GM12878 (cell line): ENCODE measurements at regions not wholly inside any gene's neighbourhood (a gene's known extent, or its start where the extent isn't known, plus 50 kb on each side); places are given as distances from the start of the nearest gene placed in this dataset.

Source experiments
- ASH2L ChIP-seq: fragments of 300-600, 200-600 bp; sonication (generic); IDR thresholded peaks from 2 replicates; pipeline ENCODE4 v1.6.1; 2017; ENCODE audit warnings: low read depth, mild to moderate bottlenecking, borderline replicate concordance
- JUND ChIP-seq: IDR thresholded peaks from 2 replicates; pipeline ENCODE4 v1.6.1; 2012; ENCODE audit warnings: low read depth, mild to moderate bottlenecking, low read length, improper control_type of control experiment, moderate library complexity
- KDM1A ChIP-seq: fragments of 200-600 bp; sonication (generic); IDR thresholded peaks from 2 replicates; pipeline ENCODE4 v1.6.1; 2016; ENCODE audit warnings: borderline replicate concordance
- NFYA ChIP-seq: IDR thresholded peaks from 2 replicates; pipeline ENCODE4 v1.6.1; 2011; ENCODE audit warnings: low read depth, mild to moderate bottlenecking, low read length, improper control_type of control experiment, borderline replicate concordance
- POLR2A ChIP-seq: IDR thresholded peaks from 2 replicates; pipeline ENCODE4 v1.6.1; 2011; ENCODE audit warnings: low read depth, mild to moderate bottlenecking, low read length
- RB1 ChIP-seq: fragments of 450-650 bp; formaldehyde crosslinking; IDR thresholded peaks from 2 replicates; pipeline ENCODE4 v1.6.1; 2017; ENCODE audit warnings: mild to moderate bottlenecking, borderline replicate concordance
- ZNF622 ChIP-seq: fragments of 450-650 bp; IDR thresholded peaks from 2 replicates; pipeline ENCODE4 v1.6.1; 2017; ENCODE audit warnings: mild to moderate bottlenecking, inconsistent platforms
- TF ChIP-seq, protein P1 (sequence below): fragments of 450-650 bp; IDR thresholded peaks from 2 replicates; pipeline ENCODE4 v1.6.1; 2017; ENCODE audit warnings: mild to moderate bottlenecking, moderate library complexity
- TF ChIP-seq, protein P2 (sequence below): fragments of 450-650 bp; formaldehyde crosslinking; IDR thresholded peaks from 2 replicates; pipeline ENCODE4 v1.4.0; 2020; ENCODE audit warnings: mild to moderate bottlenecking, moderate library complexity
- TF ChIP-seq, protein P3 (sequence below): IDR thresholded peaks from 2 replicates; pipeline ENCODE4 v1.6.1; 2011; ENCODE audit warnings: low read depth, mild to moderate bottlenecking, low read length, moderate library complexity, borderline replicate concordance; ENCODE audit errors: extremely low read depth

DNA sequence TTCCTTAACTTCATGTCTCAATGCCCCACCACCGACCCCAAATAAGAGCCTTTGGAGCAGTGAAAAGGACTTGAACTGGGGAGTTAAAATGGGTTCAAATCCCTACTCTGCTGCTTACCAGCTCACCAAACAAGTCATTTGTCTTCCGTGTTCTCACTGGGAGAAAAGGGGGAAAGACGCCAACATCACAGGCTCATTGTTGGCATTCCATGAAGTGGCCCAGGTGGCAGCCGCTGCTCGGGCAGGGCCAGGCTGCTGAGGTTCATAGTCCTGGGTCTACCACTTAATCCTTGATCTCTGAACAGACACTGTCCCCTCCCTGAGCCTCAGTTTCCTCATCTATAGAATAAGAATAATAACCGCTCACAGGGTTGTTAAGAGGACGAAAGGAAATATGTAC is 103.0 kb downstream of the APOB start (continued):
- TF ChIP-seq, protein P1, sequence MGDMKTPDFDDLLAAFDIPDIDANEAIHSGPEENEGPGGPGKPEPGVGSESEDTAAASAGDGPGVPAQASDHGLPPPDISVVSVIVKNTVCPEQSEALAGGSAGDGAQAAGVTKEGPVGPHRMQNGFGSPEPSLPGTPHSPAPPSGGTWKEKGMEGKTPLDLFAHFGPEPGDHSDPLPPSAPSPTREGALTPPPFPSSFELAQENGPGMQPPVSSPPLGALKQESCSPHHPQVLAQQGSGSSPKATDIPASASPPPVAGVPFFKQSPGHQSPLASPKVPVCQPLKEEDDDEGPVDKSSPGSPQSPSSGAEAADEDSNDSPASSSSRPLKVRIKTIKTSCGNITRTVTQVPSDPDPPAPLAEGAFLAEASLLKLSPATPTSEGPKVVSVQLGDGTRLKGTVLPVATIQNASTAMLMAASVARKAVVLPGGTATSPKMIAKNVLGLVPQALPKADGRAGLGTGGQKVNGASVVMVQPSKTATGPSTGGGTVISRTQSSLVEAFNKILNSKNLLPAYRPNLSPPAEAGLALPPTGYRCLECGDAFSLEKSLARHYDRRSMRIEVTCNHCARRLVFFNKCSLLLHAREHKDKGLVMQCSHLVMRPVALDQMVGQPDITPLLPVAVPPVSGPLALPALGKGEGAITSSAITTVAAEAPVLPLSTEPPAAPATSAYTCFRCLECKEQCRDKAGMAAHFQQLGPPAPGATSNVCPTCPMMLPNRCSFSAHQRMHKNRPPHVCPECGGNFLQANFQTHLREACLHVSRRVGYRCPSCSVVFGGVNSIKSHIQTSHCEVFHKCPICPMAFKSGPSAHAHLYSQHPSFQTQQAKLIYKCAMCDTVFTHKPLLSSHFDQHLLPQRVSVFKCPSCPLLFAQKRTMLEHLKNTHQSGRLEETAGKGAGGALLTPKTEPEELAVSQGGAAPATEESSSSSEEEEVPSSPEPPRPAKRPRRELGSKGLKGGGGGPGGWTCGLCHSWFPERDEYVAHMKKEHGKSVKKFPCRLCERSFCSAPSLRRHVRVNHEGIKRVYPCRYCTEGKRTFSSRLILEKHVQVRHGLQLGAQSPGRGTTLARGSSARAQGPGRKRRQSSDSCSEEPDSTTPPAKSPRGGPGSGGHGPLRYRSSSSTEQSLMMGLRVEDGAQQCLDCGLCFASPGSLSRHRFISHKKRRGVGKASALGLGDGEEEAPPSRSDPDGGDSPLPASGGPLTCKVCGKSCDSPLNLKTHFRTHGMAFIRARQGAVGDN, result no peak
- TF ChIP-seq ASH2L, result no peak
- TF ChIP-seq, protein P2, sequence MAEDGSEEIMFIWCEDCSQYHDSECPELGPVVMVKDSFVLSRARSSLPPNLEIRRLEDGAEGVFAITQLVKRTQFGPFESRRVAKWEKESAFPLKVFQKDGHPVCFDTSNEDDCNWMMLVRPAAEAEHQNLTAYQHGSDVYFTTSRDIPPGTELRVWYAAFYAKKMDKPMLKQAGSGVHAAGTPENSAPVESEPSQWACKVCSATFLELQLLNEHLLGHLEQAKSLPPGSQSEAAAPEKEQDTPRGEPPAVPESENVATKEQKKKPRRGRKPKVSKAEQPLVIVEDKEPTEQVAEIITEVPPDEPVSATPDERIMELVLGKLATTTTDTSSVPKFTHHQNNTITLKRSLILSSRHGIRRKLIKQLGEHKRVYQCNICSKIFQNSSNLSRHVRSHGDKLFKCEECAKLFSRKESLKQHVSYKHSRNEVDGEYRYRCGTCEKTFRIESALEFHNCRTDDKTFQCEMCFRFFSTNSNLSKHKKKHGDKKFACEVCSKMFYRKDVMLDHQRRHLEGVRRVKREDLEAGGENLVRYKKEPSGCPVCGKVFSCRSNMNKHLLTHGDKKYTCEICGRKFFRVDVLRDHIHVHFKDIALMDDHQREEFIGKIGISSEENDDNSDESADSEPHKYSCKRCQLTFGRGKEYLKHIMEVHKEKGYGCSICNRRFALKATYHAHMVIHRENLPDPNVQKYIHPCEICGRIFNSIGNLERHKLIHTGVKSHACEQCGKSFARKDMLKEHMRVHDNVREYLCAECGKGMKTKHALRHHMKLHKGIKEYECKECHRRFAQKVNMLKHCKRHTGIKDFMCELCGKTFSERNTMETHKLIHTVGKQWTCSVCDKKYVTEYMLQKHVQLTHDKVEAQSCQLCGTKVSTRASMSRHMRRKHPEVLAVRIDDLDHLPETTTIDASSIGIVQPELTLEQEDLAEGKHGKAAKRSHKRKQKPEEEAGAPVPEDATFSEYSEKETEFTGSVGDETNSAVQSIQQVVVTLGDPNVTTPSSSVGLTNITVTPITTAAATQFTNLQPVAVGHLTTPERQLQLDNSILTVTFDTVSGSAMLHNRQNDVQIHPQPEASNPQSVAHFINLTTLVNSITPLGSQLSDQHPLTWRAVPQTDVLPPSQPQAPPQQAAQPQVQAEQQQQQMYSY (CRISPR knock-in tag), result no peak
- TF ChIP-seq ZNF622, result no peak
- TF ChIP-seq NFYA, result no peak
- TF ChIP-seq POLR2A, result no peak
- TF ChIP-seq RB1, result no peak
- TF ChIP-seq, protein P3, sequence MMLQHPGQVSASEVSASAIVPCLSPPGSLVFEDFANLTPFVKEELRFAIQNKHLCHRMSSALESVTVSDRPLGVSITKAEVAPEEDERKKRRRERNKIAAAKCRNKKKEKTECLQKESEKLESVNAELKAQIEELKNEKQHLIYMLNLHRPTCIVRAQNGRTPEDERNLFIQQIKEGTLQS, result no peak
- TF ChIP-seq KDM1A, result no peak
- TF ChIP-seq JUND, result no peak
